NT2/D1 (cell line): ENCODE measurements at regions not wholly inside any gene's neighbourhood (a gene's known extent, or its start where the extent isn't known, plus 50 kb on each side); places are given as distances from the start of the nearest gene placed in this dataset.

ENCODE experiments used
- SUZ12 ChIP-seq: IDR thresholded peaks from 2 replicates; pipeline ENCODE4 v1.6.1; 2011; ENCODE audit not compliant: insufficient read length, insufficient read depth; ENCODE audit errors: extremely low read depth
- YY1 ChIP-seq: IDR thresholded peaks from 2 replicates; pipeline ENCODE4 v1.6.1; 2011; ENCODE audit not compliant: insufficient read length, insufficient read depth
- ZNF274 ChIP-seq: IDR thresholded peaks from 2 replicates; pipeline ENCODE4 v1.6.1; 2011; ENCODE audit warnings: mild to moderate bottlenecking, low read depth, low read length

- TF ChIP-seq ZNF274 (no peak), SUZ12 (no peak), YY1 (no peak)
Observed at GRCh38 chr10:69703766-69704630, 74.0 kb downstream of the FAM241B start.
